ENCODE measurements at regions not wholly inside any gene's neighbourhood (a gene's known extent, or its start where the extent isn't known, plus 50 kb on each side); places are given as distances from the start of the nearest gene placed in this dataset.

- no peaks in the 10 kb centered on the region for H3K9me3 ChIP-seq (ENCODE audit: low read depth)
- no peaks in the 10 kb centered on the region for H3K4me1 ChIP-seq (ENCODE audit: low read depth)
- no peak for TF ChIP-seq CTCF (IDR thresholded peaks at IDR 0.05; ENCODE audit: low read depth, low read length)
- no peak overlapping the region for H3K27ac ChIP-seq
- H3K4me3 ChIP-seq = no peak overlapping the region
- H3K36me3 ChIP-seq = no peaks in the 10 kb centered on the region
- DNase-seq (ENCODE audit: low read depth in 1 of 2, low spot score in 1 of 2) = no peak
- no peaks in the 10 kb centered on the region for H3K27me3 ChIP-seq
Observed at GRCh38 chr10:62529396-62529795, 155.2 kb downstream of the ZNF365 start.

GRCh38 chr10:62534031-62534430 lies 159.9 kb downstream of the ZNF365 start:
- Histone ChIP-seq H3K4me1 (ENCODE audit: low read depth) (no peaks in the 10 kb centered on the region), H3K9me3 (ENCODE audit: low read depth) (no peaks in the 10 kb centered on the region), H3K27ac (no peak overlapping the region), H3K4me3 (no peak overlapping the region), H3K36me3 (no peaks in the 10 kb centered on the region), H3K27me3 (no peaks in the 10 kb centered on the region)
- DNase-seq (ENCODE audit: low read depth in 1 of 2, low spot score in 1 of 2) = no peak
- TF ChIP-seq CTCF (IDR thresholded peaks at IDR 0.05; ENCODE audit: low read depth, low read length) = no peak

- DNase-seq (ENCODE audit: low read depth in 1 of 2, low spot score in 1 of 2) = no peak
- Histone ChIP-seq H3K27ac (no peak overlapping the region), H3K9me3 (ENCODE audit: low read depth) (no peaks in the 10 kb centered on the region), H3K36me3 (no peaks in the 10 kb centered on the region), H3K4me1 (ENCODE audit: low read depth) (no peaks in the 10 kb centered on the region), H3K27me3 (peaks cover 8% of the 10 kb centered on the region), H3K4me3 (no peak overlapping the region)
- no peak for TF ChIP-seq CTCF (IDR thresholded peaks at IDR 0.05; ENCODE audit: low read depth, low read length)
Observed at GRCh38 chr10:62538606-62539005, 164.4 kb downstream of the ZNF365 start.

GRCh38 chr10:62540389-62540788 lies 166.2 kb downstream of the ZNF365 start:
- no peak overlapping the region for H3K27ac ChIP-seq
- no peak for TF ChIP-seq CTCF (IDR thresholded peaks at IDR 0.05; ENCODE audit: low read depth, low read length)
- no peaks in the 10 kb centered on the region for H3K36me3 ChIP-seq
- H3K4me3 ChIP-seq = no peak overlapping the region
- H3K27me3 ChIP-seq = peaks cover 8% of the 10 kb centered on the region
- no peaks in the 10 kb centered on the region for H3K4me1 ChIP-seq (ENCODE audit: low read depth)
- no peak for DNase-seq (ENCODE audit: low read depth in 1 of 2, low spot score in 1 of 2)
- H3K9me3 ChIP-seq (ENCODE audit: low read depth) = no peaks in the 10 kb centered on the region

GRCh38 chr10:62541811-62542210 lies 167.6 kb downstream of the ZNF365 start:
- Histone ChIP-seq H3K9me3 (ENCODE audit: low read depth) (no peaks in the 10 kb centered on the region), H3K4me3 (no peak overlapping the region), H3K36me3 (no peaks in the 10 kb centered on the region), H3K27ac (no peak overlapping the region), H3K4me1 (ENCODE audit: low read depth) (no peaks in the 10 kb centered on the region), H3K27me3 (peaks cover 8% of the 10 kb centered on the region)
- no peak for TF ChIP-seq CTCF (IDR thresholded peaks at IDR 0.05; ENCODE audit: low read depth, low read length)
- no peak for DNase-seq (ENCODE audit: low read depth in 1 of 2, low spot score in 1 of 2)
